ENCODE measurements at regions not wholly inside any gene's neighbourhood (a gene's known extent, or its start where the extent isn't known, plus 50 kb on each side); places are given as distances from the start of the nearest gene placed in this dataset.

DNA sequence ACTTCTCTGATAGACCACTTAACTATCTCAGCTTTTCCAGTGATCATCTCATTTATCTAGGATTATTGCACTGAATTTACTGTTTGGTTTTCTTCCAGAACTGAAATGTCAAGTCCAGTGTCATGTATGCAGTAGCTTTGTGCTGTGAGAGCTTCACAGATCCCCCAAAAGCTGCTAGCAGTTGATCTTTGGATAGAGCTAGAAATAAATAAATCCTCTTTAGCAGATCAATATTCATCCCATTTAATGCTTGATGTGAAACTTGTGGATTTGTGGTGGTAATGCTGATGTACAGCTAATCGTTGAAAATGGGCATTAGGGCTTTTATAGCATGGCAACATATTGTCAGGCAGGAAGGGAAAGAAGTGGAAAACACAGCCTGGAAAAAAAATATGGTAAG is 509.6 kb upstream of the FAM241A start:
- TF ChIP-seq EP300 (IDR thresholded peaks at IDR 0.05) (no peak), POLR2A (IDR thresholded peaks at IDR 0.05) (no peak)
- TF ChIP-seq, protein P1, sequence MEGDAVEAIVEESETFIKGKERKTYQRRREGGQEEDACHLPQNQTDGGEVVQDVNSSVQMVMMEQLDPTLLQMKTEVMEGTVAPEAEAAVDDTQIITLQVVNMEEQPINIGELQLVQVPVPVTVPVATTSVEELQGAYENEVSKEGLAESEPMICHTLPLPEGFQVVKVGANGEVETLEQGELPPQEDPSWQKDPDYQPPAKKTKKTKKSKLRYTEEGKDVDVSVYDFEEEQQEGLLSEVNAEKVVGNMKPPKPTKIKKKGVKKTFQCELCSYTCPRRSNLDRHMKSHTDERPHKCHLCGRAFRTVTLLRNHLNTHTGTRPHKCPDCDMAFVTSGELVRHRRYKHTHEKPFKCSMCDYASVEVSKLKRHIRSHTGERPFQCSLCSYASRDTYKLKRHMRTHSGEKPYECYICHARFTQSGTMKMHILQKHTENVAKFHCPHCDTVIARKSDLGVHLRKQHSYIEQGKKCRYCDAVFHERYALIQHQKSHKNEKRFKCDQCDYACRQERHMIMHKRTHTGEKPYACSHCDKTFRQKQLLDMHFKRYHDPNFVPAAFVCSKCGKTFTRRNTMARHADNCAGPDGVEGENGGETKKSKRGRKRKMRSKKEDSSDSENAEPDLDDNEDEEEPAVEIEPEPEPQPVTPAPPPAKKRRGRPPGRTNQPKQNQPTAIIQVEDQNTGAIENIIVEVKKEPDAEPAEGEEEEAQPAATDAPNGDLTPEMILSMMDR (IDR thresholded peaks at IDR 0.05) = no peak
